Epithelial cell of esophagus (primary cell): ENCODE measurements at regions not wholly inside any gene's neighbourhood (a gene's known extent, or its start where the extent isn't known, plus 50 kb on each side); places are given as distances from the start of the nearest gene placed in this dataset.
A peak's percentile ranks its signal among the peaks of the same experiment; 100 is the strongest.

Source experiments
- DNase-seq: peaks from one replicate; pipeline ENCODE4 v3.0.0; 2010; ENCODE audit warnings: low read depth
- H3K4me3 ChIP-seq: 2 replicates; pipeline ENCODE4 v1.5.1; 2011; ENCODE audit warnings: mild to moderate bottlenecking, low read length, control low read depth
- TF ChIP-seq, protein P1 (sequence below): IDR thresholded peaks from 2 replicates; pipeline ENCODE4 v1.5.1; 2011; ENCODE audit warnings: low read depth, mild to moderate bottlenecking, low read length, control low read depth, inconsistent platforms; ENCODE audit not compliant: insufficient read depth; ENCODE audit errors: missing control alignments

- no peak for DNase-seq
- TF ChIP-seq, protein P1, sequence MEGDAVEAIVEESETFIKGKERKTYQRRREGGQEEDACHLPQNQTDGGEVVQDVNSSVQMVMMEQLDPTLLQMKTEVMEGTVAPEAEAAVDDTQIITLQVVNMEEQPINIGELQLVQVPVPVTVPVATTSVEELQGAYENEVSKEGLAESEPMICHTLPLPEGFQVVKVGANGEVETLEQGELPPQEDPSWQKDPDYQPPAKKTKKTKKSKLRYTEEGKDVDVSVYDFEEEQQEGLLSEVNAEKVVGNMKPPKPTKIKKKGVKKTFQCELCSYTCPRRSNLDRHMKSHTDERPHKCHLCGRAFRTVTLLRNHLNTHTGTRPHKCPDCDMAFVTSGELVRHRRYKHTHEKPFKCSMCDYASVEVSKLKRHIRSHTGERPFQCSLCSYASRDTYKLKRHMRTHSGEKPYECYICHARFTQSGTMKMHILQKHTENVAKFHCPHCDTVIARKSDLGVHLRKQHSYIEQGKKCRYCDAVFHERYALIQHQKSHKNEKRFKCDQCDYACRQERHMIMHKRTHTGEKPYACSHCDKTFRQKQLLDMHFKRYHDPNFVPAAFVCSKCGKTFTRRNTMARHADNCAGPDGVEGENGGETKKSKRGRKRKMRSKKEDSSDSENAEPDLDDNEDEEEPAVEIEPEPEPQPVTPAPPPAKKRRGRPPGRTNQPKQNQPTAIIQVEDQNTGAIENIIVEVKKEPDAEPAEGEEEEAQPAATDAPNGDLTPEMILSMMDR, result no peak
- no peak overlapping the region for H3K4me3 ChIP-seq
These were observed 220.1 kb upstream of the DTNBP1 start for GRCh38 chr6:15882915-15883314.

DNA sequence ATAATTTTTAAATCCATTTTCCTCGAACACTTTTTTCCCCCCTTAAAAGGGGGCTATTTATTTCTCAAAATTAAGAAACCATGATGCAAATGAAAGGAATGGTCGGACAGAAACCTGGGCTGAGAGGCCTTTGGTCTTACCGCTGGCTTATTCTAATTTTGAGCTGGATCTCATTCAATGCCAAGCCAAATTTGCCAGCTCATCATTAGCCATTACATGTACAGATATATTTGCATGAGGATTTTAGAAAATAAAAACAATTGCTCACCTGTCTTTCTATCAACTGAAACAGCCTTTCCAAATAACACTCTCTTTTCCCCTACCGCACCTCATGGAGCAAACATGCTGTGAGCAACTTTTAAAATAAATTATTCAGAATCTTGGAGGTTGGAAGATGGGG is 219.5 kb upstream of the DTNBP1 start:
- DNase-seq, result no peak
- TF ChIP-seq, protein P1, result no peak
- no peak overlapping the region for H3K4me3 ChIP-seq

DNA sequence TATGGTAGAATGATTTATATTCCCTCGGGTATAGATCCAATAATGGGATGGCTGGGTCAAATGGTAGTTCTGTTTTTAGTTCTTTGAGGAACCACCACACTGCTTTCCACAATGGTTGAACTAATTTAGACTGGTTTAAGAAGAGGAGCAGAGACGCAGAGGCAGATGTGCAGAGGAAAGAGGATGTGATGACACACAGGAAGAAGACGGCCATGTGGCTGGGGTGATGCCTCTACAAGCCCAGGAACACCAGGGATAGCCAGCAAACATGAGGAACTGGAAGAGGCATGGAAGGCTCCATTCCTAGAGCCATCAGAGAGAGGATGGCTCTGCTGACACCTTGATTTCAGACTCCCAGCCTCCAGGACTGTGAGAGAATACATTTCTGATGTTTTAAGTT is 218.3 kb upstream of the DTNBP1 start:
- peak; percentile 63 for DNase-seq
- TF ChIP-seq, protein P1, result no peak
- H3K4me3 ChIP-seq, result no peak overlapping the region

DNA sequence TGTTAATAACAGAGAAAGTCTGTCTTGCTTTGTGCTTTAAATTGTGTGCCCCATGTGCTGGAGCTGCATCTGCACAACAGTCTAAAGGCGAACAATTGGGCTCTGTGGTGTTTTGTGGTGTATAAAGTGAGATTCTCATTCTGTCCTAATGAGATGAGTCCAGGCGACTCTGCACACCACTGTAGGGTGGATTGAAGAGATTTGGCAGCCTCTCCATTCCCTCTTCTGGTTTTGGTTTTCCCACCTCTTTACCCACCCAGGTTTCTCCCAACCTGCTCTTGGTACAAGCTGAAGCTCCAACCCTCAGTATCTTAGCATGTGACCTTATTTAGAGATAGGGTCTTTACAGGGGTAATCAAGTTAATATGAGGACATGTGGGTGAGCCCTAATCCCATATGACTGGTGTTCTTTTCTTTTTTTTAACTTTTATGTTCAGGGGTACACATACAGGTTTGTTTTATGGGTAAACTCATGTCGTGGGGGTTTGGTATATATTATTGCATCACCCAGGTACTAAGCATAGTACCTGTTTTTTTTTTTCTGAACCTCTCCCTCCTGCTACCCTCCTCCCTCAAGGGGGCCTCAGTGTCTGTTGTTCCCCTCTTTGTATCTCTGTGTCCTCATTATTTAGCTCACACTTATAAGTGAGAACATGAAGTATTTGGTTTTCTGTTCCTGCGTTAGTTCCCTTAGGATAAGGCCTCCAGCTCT is 217.6 kb upstream of the DTNBP1 start:
- DNase-seq, result no peak
- TF ChIP-seq, protein P1, result no peak
- no peak overlapping the region for H3K4me3 ChIP-seq

DNA sequence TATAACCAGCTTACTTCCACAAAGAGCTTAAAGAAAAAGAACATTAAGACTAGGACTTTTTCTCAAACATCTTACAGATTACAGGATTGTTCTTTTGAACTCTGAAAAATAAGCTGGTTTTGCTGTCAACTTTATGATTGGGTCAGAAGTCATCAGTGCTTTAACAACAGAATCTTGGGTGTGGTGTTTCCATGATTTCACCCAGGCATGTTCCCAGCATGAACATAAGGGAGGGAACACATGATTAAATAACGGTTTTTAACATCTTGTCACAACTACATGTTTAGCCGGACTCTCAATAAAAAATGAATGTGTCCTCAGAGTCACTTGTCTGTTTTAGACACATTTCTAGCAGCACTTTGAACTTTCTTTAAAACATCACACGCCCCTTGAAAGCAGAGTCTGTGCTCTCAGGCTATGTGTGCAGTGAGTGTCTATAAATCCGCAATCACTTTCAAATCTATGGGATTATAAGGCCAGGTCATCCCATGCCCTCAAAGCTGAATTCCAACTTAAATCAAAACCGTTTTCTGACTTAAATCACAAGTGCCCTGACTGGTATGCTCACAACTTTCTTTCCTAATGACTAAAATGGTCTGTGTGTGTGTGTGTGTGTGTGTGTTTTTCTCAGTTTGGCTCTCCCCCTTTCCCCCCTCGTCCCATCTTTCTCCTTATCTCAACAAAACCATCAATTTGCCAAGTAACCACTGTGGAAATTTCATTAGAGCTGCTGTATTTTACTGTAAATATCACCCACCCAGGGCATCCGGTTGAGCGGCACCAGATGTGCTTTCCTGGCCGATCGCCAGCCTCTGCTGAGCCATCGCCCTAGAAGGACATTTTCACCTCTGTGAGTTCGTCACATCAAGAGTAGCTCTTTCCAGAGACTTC is 216.8 kb upstream of the DTNBP1 start:
- H3K4me3 ChIP-seq, result no peak overlapping the region
- DNase-seq, result peak; percentile 60
- TF ChIP-seq, protein P1, result no peak

- H3K4me3 ChIP-seq, result no peak overlapping the region
- TF ChIP-seq, protein P1, result no peak
- no peak for DNase-seq
These were observed 214.4 kb upstream of the DTNBP1 start for GRCh38 chr6:15877231-15877630.
